Epithelial cell of esophagus (primary cell): ENCODE measurements at regions not wholly inside any gene's neighbourhood (a gene's known extent, or its start where the extent isn't known, plus 50 kb on each side); places are given as distances from the start of the nearest gene placed in this dataset.

Source experiments
- DNase-seq: peaks from one replicate; pipeline ENCODE4 v3.0.0; 2010; ENCODE audit warnings: low read depth
- H3K4me3 ChIP-seq: 2 replicates; pipeline ENCODE4 v1.5.1; 2011; ENCODE audit warnings: mild to moderate bottlenecking, low read length, control low read depth
- TF ChIP-seq, protein P1 (sequence below): IDR thresholded peaks from 2 replicates; pipeline ENCODE4 v1.5.1; 2011; ENCODE audit warnings: low read depth, mild to moderate bottlenecking, low read length, control low read depth, inconsistent platforms; ENCODE audit not compliant: insufficient read depth; ENCODE audit errors: missing control alignments

GRCh38 chr9:108186642-108187395 is 669.0 kb downstream of the ACTL7B start:
- no peak for DNase-seq
- TF ChIP-seq, protein P1, sequence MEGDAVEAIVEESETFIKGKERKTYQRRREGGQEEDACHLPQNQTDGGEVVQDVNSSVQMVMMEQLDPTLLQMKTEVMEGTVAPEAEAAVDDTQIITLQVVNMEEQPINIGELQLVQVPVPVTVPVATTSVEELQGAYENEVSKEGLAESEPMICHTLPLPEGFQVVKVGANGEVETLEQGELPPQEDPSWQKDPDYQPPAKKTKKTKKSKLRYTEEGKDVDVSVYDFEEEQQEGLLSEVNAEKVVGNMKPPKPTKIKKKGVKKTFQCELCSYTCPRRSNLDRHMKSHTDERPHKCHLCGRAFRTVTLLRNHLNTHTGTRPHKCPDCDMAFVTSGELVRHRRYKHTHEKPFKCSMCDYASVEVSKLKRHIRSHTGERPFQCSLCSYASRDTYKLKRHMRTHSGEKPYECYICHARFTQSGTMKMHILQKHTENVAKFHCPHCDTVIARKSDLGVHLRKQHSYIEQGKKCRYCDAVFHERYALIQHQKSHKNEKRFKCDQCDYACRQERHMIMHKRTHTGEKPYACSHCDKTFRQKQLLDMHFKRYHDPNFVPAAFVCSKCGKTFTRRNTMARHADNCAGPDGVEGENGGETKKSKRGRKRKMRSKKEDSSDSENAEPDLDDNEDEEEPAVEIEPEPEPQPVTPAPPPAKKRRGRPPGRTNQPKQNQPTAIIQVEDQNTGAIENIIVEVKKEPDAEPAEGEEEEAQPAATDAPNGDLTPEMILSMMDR = no peak
- H3K4me3 ChIP-seq = no peak overlapping the region

- DNase-seq = no peak
- TF ChIP-seq, protein P1 = no peak
- H3K4me3 ChIP-seq = no peak overlapping the region
Measured at GRCh38 chr9:108185613-108186012, 670.2 kb downstream of the ACTL7B start.

DNA sequence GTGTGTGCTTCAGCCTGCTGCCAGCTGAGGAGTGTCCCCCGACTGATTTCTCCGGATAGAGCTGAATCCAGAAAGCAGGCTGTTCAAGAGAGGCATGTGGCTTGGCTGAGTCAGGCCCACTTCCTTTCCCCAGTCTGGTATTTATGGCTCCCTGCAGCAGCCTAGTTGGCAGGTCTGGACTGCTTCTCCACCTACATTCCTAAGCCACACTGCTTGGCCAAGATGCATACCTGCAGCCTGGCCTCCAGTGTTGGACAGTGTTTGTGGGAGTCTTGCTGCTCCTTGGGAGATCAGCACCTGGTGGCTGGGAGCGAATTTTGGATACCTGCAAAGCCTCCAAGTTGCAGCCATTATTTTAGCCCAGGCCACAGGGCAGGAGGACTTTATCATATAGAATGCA is 670.8 kb downstream of the ACTL7B start:
- no peak overlapping the region for H3K4me3 ChIP-seq
- peak; percentile 94 for DNase-seq
- TF ChIP-seq, protein P1 = peak; percentile 28

DNA sequence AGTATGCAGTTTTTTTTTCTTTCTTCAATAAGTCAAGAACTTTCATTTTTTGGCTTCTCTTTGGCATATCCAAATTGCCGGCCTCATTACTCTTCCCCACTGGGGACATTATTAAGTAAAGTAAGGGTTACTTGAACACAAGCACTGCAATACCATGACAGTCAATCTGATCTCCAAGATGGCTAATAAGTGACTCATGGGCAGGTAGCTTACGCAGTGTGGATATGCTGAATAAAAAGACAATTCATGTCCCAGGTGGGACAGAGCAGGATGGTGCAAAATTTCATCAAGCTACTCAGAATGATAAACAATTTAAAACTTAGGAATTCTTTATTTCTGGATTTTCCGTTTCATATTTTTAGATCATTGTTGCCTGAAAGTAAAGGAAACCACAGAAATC is 671.8 kb downstream of the ACTL7B start:
- DNase-seq = peak; percentile 54
- no peak overlapping the region for H3K4me3 ChIP-seq
- TF ChIP-seq, protein P1 = no peak

- TF ChIP-seq, protein P1 = no peak
- no peak overlapping the region for H3K4me3 ChIP-seq
- peak; percentile 37 for DNase-seq
Measured at GRCh38 chr9:108182950-108183381, 672.8 kb downstream of the ACTL7B start.

GRCh38 chr9:108182270-108182669 is 673.5 kb downstream of the ACTL7B start:
- H3K4me3 ChIP-seq = no peak overlapping the region
- TF ChIP-seq, protein P1 = no peak
- DNase-seq = no peak

DNA sequence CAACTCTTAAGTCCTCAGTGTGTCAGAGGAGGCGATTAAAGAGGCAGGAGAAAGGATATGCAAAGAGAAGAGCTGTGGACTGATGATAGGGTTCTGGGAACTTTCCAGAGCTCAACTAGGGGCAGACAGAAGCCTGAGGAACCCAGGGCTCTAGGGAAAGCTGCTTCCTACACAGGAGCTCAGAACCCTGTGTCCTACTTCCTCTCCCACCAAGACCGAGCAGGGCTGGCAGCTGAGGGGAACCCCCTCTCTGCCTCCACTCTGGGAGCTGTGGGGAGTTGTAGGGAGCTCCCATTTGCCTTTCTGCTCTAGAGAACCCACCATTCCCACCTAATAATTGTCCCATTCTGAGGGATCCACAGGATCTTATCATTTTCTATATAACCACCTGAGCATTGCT is 674.3 kb downstream of the ACTL7B start:
- no peak for DNase-seq
- TF ChIP-seq, protein P1 = no peak
- H3K4me3 ChIP-seq = no peak overlapping the region
